GM19455 (cell line): ENCODE measurements at regions not wholly inside any gene's neighbourhood (a gene's known extent, or its start where the extent isn't known, plus 50 kb on each side); places are given as distances from the start of the nearest gene placed in this dataset.
"Not testable (repeated sequence)": the region's sequence is repeated elsewhere in the genome, so short reads cannot be mapped to it uniquely, and the experiment has no call there.

Experiments used
- ATAC-seq: cut with Tn5 transposase; IDR thresholded peaks from one replicate; pipeline ENCODE4 v1.9.1; 2021; ENCODE audit not compliant: unreplicated experiment

DNA sequence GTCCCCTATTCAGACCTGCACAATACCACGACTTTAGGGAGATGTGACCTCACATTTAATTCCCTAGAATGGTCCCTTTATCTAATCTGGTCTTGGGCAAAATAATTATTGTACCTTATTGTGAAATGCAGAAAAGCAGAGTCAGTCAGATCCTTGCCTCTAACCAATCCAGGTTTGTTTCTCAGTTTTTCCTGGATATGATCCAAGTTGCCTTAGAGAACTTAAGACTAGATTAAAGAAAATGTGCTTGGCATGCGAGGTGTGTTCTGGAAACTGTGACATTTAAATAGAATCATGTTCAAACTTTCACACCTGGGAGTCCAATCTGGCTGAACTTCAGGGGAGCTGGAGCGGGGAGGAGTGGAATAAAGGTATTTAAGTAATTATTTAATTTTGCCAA lies 696.2 kb downstream of the DNAH5 start:
- no peak for ATAC-seq

DNA sequence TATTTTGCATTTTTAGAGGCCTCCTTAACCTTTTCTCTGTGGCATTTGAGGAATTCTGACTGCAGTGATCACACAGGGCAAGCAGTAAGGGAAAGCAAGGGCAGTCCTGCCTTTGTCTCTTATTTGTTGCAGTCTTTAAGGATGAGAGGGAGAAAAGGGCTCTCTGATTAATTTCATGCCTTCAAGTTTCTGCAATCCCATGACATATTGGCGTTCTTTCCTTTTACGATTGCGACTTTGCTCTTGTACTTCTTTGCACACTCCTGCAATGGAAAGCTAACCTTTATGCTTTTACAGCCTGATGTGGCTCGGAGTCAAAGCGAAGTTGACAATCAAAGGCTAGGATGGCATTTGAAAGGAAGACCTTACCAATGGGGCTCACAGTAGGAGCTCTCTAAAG lies 698.4 kb downstream of the DNAH5 start:
- ATAC-seq: no peak

DNA sequence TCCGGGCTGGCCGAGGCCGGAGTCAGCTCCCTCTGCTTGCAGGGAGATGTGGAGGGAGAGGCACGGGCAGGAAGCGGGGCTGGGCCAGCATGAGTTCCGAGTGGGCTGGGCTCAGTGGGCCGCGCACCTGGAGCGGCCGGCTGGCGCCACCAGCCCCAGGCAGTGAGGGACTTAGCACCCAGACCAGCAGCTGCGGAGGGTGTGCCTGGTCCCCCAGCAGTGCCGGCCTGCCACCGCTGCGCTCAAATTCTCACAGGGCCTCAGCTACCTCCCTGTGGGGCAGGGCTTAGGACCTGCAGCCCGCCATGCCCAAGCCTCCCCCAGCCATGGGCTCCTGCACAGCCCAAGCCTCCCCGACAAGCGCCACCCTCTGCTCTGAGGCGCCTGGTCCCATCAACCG lies 700.3 kb downstream of the DNAH5 start:
- no peak for ATAC-seq

DNA sequence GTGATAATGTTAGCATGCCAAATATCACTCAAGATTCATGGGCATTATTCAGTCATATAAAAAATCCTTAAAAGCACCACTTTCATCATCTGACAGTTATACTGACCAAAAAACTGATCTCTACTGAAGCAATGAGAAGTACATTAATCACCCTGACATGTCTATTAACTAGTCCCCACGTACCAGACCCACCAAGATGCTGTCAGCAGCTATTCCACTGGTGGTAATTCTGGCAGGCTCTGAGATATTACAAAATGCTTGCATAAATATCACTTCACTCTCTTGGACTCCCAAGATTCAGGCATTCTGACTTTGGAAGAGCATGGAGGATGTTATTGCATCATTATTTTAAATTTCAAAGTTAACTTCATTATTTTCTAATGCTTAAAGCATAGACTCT lies 717.0 kb downstream of the DNAH5 start:
- no peak for ATAC-seq

DNA sequence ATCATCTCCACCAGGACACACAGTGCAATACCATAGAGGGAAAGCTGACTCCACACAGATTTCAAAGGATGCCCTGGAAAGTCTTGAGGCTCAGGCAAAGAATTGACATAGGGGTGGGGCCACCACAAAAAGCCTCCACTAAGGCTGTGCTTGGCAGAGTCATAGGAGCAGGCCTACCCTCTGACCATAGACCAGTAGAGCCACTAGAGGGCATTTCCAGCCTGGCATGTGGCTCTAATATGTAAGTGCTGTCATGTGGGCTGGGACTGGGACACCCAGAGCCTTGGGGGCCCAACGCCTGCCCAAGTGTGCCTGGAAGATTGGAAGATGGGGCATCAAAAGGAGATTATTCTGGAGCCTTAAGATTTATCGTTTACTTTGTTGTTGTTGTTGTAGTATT lies 726.0 kb downstream of the DNAH5 start:
- ATAC-seq: no peak

DNA sequence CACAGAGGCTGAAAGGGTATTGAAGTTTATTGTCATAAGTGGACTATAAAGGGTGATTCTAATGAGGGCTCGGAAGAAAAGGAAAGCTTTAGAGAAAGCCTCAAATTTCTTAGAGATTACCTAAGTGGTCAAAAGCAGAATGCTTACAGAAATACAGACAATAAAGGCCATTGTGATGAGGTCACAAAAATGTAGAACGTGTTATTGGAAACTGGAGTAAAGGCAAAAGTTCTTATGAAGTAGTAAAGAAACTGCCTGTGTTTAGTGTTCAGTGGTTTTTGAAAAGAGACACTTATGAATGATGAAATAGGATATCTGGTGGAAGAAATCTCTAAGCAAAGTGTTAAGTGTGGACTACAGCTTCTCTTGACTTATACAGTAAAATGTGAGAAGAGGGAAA lies 726.9 kb downstream of the DNAH5 start:
- ATAC-seq: no peak

DNA sequence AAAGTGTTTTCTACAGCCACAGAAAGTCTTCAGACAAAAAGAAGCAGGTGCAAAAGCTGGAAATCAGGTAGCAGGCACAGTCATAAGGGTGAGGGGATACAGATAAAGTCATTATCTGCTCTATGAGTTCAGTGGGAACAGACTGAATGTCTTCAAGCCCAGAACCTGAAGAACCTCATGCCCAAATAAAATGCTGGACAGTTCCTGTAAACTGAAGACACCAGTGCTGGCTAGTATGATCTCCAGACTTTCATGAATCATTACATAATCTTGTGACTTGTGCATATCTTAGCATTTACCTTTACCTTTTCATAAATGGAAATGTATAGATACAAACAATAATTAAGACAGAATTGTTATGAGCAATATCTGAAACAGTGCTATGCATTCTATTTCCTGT lies 728.7 kb downstream of the DNAH5 start:
- no peak for ATAC-seq

DNA sequence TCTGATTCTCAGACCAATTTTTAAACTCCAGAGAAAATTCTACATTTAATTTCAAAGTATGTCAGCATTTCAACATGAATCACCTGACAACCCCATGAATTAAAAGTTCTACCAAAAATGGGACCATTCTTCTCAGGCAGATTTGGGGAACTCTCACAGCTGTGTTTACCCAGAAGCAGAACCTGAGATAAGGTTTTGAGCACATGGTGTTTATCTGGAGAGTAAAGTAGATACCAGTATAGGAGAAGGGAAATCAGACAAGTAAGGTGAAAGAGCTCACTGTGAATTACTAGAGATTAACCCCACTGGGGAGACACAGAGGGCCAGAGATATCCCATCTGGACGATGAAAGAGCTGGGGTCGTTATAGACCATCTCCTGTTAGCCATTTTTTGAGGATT lies 729.1 kb downstream of the DNAH5 start:
- ATAC-seq: no peak

DNA sequence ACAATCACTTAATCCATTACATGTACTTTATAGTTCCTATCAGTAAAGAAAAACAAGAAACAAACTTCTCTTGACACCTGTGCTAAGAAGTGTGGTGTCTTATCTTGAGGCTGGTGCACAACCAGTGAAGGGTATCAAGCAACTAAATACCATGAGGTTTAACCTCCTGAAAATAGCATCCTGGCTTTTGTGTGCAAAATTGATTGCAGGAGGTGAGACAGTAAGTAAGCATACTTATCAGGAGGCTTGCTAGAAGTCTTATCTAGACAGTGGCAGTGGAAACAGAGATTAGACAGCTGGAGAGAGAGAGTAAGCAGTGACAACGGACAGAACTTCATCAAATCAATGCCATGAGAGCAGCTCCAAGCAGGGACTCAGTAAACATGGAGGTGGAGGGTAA lies 730.3 kb downstream of the DNAH5 start:
- no peak for ATAC-seq

DNA sequence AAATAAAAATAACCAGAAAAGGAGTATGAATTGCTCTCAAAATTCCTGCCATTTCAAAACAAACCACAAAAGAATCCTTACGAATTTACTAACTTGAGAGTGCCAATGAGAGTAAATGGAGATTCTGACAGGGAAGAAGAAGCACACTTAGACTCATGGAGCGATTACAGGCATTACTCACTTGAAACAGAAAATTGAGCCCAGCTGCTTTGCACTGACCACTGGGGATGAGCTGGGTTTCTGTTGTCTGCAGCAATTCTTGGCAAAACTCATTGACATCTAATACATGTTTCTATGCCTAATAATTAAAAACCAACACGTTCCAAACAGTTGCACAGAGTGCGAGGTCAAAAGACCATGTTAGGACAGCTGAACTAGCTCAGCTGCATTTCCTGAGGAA lies 731.6 kb downstream of the DNAH5 start:
- ATAC-seq: no peak

DNA sequence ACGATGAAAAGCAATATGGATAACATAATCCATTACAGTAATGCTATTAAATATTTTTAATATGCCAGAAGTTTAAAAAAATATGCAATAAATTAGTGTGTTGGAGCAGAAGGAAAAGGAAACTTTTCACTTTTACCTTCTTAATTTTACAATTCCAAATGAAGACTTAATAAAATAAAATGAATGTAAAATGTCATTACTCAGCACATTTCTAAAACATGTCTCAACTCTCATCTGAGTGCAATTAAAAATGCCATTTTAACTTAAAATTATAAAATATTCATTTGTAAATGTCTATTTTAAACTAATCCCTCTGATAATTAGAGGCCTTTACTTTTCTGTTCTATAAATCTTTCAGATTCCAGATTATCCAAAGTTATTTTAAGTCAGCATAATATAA lies 733.4 kb downstream of the DNAH5 start:
- ATAC-seq: no peak

DNA sequence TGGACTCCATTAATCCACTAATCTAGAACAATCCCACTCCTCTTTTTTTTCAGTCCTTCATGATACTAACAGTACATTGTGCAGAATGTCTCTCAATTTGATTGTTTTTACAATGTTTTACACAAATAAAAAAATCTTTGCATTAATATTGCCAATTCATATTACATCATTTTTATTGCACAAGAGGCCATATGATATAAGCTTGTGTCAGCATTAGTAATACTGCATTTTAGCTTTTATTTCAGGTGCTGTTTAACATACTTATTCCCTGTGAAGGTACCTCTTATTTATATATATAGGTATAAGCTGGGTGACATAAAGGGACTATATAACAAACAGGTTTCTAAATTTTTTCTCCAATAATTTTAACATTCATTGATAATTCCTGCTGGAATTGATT lies 737.4 kb downstream of the DNAH5 start:
- no peak for ATAC-seq

DNA sequence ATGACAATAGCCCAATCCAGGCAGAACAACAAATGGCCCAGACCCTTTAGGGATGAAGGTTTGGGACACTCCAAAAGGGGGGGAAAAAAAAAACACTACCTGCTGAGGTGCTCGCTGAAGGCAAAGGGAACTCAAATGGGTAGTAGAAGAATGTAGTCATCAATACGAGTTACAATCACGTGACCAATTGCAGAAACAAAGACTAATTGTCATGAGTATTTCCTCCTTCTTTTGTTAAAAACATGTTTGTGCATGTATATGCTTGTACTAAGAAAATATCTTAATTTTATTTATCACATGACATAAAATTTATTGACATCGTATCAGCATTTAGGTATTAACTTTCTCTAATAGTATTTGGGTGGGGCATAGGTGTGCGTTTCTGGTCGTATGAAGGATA lies 743.5 kb downstream of the DNAH5 start:
- ATAC-seq: no peak

DNA sequence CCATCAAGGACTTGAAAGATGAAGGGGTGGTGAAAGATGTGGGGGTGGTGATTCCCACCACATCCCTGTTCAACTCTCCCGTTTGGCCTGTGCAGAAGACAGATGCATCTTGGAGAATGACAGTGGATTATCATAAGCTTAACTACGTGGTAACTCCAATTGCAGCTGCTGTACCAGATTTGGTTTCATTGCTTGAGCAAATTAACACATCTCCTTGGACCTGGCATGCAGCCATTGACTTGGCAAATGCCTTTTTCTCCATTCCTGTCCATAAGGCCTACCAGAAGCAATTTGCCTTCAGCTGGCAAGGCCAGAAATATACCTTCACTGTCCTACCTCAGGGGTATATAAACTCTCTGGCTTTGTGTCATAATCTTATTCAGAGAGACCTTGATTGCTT lies 746.3 kb downstream of the DNAH5 start:
- ATAC-seq: not testable (repeated sequence)

DNA sequence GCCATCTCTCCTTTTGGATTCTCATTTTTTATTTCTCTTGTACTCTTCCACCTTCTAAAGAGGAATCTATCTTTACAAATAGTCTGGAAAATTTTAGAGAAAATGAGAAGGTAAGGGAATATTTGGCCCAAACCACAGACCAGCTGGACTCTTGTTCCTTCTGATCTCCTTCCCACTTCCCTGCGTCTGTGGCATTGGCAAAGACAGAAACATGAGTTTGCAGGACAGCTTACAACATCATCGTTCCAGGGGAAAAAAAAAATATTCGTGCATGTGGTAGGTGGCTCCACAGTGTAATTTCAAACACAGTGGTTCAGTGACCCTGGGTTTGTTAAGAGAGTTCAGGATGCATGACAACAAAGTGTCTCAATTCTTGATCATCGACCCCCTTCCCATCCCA lies 755.0 kb downstream of the DNAH5 start:
- ATAC-seq: no peak

DNA sequence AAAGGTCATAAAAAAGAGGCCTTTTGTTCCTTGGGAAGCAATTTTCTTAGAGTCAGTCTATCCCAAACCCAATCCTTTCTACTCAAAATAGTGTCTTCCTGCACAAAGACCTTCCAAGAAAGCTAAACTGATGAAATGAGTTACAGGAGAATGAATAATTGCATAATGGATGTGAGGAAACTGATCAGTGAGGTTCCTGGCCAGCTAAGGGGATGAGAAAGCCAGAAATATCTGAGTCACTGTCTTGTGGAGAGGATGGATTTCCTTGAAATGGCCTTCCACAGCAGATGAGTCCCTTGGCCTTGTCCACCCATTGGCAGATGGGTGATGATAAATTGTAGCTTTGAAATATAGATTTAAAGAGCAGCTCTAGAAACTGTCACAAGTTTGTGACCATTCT lies 756.1 kb downstream of the DNAH5 start:
- no peak for ATAC-seq

DNA sequence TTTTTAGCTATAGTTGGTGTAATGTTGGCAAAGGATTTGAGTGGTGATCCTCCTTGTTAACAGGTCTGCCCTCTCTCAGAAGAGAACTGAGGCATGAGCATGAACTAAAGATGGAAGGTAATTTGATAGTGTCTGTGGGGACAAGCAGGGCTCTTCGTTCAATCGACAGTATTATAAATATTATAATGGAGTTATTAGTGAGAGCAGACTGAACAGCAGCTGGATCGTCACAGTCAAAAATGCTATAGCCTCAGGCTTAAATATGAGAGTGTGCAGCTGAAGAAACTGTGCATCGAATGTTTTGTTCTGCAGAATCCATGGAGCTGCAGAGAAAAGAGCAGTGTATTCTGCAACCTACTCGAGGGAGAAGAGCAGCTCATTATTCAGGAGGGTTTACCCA lies 757.3 kb downstream of the DNAH5 start:
- ATAC-seq: no peak

DNA sequence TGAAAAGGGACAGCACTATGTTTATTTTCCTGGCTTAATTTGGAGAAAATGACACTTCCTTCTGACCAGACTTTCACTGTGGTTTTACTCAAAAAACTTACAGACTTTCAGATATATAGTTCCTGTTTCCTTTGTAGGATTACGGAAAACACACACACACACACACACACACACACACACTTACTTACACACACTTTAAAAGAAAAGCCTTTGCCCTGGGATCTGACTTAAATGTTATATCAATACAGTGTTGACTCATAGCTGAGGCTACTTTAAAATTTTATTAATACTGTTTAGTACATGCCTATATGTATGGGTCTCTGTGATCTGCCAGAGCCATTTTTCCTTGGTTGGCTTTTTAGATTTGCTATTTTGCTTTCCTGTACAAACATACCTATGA lies 758.3 kb downstream of the DNAH5 start:
- no peak for ATAC-seq

DNA sequence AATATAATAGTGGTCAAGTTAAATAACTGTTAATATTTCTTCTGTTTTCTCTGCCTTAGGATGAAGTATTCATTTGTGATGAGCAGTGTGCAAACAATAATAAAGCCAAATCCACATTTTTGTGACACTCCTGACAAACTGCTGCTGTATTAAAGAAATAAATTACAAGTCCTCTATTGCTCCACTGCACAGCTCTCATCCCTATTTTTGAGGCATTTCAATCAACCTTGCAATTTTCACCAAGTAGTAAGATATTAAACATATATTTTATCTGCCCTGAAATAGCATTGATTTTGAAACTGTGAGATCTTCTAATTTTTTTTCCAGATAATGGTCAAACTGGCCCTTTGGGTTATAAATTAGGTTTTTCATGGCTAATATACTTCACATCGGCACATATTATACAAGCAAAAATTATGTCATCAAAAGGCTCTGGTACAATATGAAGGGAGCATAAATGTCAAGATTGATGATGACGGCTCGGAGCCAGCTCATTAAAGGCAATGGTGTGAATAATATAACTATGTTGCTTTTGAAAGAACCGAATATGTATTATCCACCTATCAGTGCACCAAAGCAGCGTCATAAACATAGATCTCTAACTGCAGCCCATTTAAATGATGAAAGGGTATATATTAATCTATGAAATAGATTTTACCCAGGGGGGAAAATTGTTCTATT lies 764.9 kb downstream of the DNAH5 start:
- ATAC-seq: no peak

DNA sequence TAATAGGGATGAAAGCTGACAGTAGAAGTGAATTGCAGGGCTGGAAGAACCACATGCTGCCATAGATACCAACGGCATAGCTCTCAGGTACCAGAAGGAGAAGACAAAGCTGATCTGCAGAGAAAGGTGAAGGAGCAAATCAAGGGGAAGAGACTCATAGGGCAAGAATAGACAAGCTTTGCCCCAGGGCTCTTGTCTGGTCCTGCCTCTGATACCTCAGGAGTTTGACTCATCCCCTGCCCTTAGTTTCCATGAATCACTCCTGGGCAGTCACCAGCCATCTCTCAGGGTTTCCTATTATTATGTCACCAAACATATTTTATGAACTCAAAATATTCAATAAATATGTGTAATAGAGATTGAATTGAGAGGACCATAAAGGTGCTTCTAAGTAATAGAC lies 800.9 kb downstream of the DNAH5 start:
- ATAC-seq: no peak

DNA sequence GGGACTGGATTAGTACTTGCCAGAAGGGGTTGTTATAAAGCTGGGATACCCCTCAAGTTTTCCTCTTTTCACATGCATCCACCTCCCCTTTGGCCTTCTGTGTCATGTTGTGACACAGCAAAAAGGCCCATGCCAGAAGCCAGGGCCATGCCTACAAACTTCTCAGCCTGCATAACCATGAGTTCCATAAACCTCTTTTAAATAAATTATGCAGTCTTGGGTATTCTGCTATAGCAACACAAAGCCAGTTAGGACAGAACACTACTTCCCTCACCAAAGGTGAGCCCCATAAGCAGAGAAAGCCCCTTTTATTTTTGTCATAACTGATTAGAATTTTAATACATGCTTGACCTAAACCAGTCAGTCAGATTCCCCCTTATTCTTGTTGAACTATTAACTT lies 801.3 kb downstream of the DNAH5 start:
- ATAC-seq: no peak

DNA sequence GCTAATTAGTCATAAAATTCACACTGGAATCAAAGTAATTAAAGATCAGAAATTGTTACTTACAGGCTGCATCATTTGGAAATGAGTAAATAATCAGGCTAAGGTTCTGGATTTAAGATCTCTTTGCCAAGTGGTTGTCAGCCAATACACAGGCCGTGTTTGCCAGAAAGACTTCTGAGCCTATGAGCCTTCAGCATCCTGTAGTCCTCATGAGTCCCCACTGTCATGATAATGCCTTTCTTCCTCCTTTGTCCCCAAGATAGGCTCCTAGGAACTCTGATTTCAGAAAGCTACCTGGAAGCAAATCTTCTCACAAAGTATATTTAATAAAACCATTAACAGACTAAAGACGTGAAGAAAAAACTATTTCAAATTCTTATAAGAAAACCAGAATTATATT lies 810.5 kb downstream of the DNAH5 start:
- no peak for ATAC-seq

DNA sequence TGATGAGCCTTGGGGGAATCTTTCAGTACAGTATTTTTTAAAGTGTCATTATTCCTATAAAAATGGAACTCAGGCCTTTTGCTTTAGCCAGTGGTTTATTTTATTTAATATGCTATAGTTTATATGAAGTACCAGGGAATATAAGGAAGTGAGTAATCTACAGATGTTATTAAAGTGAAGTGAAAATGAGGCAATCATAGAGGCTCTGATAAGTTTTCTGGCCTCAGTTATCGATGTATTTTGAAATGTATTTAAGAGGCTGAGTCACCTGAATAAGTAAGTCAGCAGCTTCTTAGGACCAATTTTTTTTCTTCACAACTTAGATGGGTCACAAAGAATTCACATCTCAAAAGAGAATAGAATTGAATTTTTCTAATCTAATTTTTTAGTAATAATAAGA lies 829.0 kb downstream of the DNAH5 start:
- ATAC-seq: no peak

DNA sequence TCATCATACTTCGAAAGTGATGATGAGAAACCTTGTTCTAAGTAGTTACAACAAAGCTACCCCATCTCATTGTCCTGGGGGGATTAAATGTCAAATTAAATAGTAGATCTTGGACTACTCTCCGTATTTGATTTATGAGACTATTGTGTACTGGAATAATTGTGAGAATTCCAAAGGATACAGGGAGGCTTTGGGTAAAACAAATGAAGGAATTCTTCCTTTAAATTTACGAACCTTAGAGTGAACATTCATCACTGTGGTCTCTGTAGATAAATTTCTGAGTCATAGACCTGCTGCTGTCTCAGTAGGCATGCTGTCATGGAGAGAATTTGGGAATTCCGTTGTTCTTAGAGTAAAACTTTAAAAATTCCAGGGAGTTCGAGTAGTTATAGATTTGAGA lies 836.2 kb downstream of the DNAH5 start:
- ATAC-seq: no peak
